Gastrocnemius medialis (tissue), 4 donors: ENCODE measurements at regions not wholly inside any gene's neighbourhood (a gene's known extent, or its start where the extent isn't known, plus 50 kb on each side); places are given as distances from the start of the nearest gene placed in this dataset.

ENCODE experiments used
- ATAC-seq, 2 donors: fragments of 150-250 bp; one replicate each; pipeline ENCODE4 v1.9.1; 2016
- DNase-seq, 2 donors: peaks; one replicate each; pipeline ENCODE4 v3.0.0-alpha.2; 2019
- H3K27ac ChIP-seq, 4 donors: fragments of 200-600 bp; sonication (generic); 1 replicate in 1 of 4; 2 replicates in 3 of 4; pipeline ENCODE4 v1.5.1; 2016 to 2018; ENCODE audit warnings: mild to moderate bottlenecking in 2 of 4, moderate library complexity in 1 of 4
- H3K27me3 ChIP-seq, 3 donors: fragments of 200-600 bp; sonication (generic) in 2 of 3; 1 replicate in 1 of 3; 2 replicates in 2 of 3; pipeline versions ENCODE4 v1.5.1 to v1.6.0; 2016 to 2019; ENCODE audit warnings: mild to moderate bottlenecking in 1 of 3, moderate library complexity in 1 of 3
- H3K36me3 ChIP-seq, 2 donors: fragments of 200-600 bp; sonication (generic) in 1 of 2; one replicate each; pipeline ENCODE4 v1.5.1; 2017 to 2018
- H3K4me1 ChIP-seq, 2 donors: fragments of 200-600 bp; sonication (generic) in 1 of 2; one replicate each; pipeline ENCODE4 v1.5.1; 2016 to 2017; ENCODE audit warnings: mild to moderate bottlenecking in 2 of 2
- H3K4me3 ChIP-seq, 4 donors: fragments of 200-600 bp; sonication (generic) in 3 of 4; 1 replicate in 1 of 4; 2 replicates in 3 of 4; pipeline ENCODE4 v1.5.1; 2016 to 2019; ENCODE audit warnings: mild to moderate bottlenecking in 2 of 4
- H3K9me3 ChIP-seq, 3 donors: fragments of 200-600 bp; sonication (generic) in 2 of 3; 1 replicate in 1 of 3; 2 replicates in 2 of 3; pipeline ENCODE4 v1.5.1; 2016 to 2019
- POLR2A ChIP-seq, 2 donors: fragments of 450-650 bp; IDR thresholded peaks; one replicate each; pipeline ENCODE4 v1.6.1; 2017; ENCODE audit warnings: antibody characterized with exemption in 2 of 2, mild to moderate bottlenecking in 2 of 2, moderate library complexity in 2 of 2
- in situ Hi-C, 4 donors: fragments of 200-750 bp; cut with MboI; loops; one replicate each; pipeline versions ENCODE4 v1.15.0 to v1.8.0; 2017; ENCODE audit warnings: low sequenced_read_pairs in 4 of 4
- intact Hi-C: fragments of 100-400 bp; cut with DNase I; formaldehyde crosslinking; loops from one replicate; pipeline ENCODE4 v1.15.1; 2023; ENCODE audit warnings: low total_unique reads
- TF ChIP-seq, protein P1 (sequence below), 5 experiments: fragments of 450-650 bp in 3 of 5; fragments of 200-600 bp in 2 of 5; sonication (generic) in 2 of 5; IDR thresholded peaks in 4 of 5; conservative IDR thresholded peaks in 1 of 5; 1 replicate in 4 of 5; 2 replicates in 1 of 5; pipeline ENCODE4 v1.5.1; 2016 to 2019; ENCODE audit warnings: antibody characterized with exemption in 5 of 5, mild to moderate bottlenecking in 3 of 5, moderate library complexity in 3 of 5

DNA sequence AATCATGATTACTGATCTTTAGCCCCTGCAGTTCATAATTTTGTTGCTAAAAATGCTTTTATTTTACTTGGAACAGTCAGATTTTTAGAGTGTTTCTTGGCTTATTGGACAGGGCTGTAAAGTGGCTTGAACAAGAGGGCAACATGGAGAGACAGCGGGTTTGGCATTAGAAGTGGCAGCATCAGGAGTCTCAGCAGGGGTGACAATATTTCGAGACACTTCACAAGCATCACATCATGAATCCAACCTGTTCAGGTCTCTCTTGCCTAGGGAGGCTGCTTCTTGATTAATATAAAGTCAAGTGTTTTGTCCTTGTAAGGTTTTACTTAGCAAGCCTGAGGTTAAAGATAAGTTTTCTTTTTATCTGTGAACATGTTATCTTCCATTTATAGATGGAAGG lies 2249.5 kb downstream of the LRRC4C start:
- Histone ChIP-seq H3K27me3 (no peaks in the 10 kb centered on the region), H3K4me1 (no peaks in the 10 kb centered on the region), H3K4me3 (no peak overlapping the region), H3K9me3 (no peaks in the 10 kb centered on the region), H3K27ac (no peak overlapping the region), H3K36me3 (no peaks in the 10 kb centered on the region)
- DNase-seq = no peak
- intact Hi-C loops = no loop called here
- no peak for TF ChIP-seq POLR2A (IDR thresholded peaks at IDR 0.05)
- TF ChIP-seq, protein P1, sequence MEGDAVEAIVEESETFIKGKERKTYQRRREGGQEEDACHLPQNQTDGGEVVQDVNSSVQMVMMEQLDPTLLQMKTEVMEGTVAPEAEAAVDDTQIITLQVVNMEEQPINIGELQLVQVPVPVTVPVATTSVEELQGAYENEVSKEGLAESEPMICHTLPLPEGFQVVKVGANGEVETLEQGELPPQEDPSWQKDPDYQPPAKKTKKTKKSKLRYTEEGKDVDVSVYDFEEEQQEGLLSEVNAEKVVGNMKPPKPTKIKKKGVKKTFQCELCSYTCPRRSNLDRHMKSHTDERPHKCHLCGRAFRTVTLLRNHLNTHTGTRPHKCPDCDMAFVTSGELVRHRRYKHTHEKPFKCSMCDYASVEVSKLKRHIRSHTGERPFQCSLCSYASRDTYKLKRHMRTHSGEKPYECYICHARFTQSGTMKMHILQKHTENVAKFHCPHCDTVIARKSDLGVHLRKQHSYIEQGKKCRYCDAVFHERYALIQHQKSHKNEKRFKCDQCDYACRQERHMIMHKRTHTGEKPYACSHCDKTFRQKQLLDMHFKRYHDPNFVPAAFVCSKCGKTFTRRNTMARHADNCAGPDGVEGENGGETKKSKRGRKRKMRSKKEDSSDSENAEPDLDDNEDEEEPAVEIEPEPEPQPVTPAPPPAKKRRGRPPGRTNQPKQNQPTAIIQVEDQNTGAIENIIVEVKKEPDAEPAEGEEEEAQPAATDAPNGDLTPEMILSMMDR (IDR thresholded peaks at IDR 0.05 in 4 of 5, conservative IDR thresholded peaks at IDR 0.05 in 1 of 5) = no peak
- no peak for ATAC-seq
- in situ Hi-C loops = no loop called here

DNA sequence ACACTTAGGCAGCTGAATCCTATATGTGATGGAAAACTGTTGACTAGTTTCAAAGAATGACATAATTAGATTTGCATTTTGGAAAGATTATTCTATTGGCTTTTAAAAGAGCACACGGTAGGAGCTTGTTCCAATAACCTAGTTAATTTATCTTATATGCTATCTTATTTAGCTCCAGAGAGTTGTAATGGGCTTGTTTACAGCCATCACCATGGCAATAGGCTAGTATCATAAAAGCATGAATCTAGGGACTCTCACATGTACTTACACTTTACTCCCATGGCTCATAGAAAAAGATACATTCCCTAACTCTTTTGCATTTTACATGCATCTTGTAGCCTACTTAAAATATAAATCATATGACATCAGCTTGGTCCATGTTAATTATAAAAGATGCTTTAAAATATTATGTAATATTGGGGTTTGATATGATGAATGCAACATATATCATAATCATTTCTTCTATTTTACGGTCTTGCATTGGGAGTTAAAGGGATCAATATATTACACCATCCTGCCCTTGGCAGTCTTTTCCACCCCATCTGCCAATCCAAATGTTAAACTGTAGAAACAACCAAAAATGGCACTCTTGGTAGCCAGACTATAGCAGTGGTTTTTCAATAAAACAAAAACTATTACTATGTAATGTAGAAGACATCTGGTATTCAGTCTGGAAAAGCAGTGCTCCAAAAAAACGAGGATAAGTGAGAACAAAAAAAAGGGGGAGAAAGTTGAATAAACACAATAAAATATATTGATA lies 2254.0 kb downstream of the LRRC4C start:
- DNase-seq = no peak
- no peak for TF ChIP-seq POLR2A (IDR thresholded peaks at IDR 0.05)
- TF ChIP-seq, protein P1 (IDR thresholded peaks at IDR 0.05 in 4 of 5, conservative IDR thresholded peaks at IDR 0.05 in 1 of 5) = no peak
- H3K27me3 ChIP-seq = no peaks in the 10 kb centered on the region
- H3K4me1 ChIP-seq = no peaks in the 10 kb centered on the region
- in situ Hi-C loops = no loop called here
- no peaks in the 10 kb centered on the region for H3K9me3 ChIP-seq
- no peak overlapping the region for H3K27ac ChIP-seq
- no peaks in the 10 kb centered on the region for H3K36me3 ChIP-seq
- intact Hi-C loops = no loop called here
- no peak overlapping the region for H3K4me3 ChIP-seq
- no peak for ATAC-seq

DNA sequence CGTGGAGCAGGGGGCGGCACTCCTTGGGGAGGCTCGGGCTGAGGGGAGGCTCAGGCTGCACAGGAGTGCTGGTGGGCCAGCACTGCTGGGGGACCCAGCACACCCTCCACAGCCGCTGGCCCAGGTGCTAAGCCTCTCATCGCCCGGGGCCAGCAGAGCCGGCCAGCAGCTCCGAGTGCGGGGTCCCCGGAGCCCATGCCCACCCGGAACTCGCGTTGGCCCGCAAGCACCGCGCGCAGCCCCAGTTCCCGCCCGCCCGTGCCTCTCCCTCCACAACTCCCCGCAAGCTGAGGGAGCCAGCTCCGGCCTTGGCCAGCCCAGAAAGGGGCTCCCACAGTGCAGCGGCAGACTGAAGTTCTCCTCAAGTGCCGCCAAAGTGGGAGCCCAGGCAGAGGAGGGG lies 2266.8 kb downstream of the LRRC4C start:
- intact Hi-C loops (no loop called here), in situ Hi-C loops (no loop called here)
- ATAC-seq (no peak), DNase-seq (no peak)
- TF ChIP-seq, protein P1 (IDR thresholded peaks at IDR 0.05 in 4 of 5, conservative IDR thresholded peaks at IDR 0.05 in 1 of 5) = no peak
- no peak for TF ChIP-seq POLR2A (IDR thresholded peaks at IDR 0.05)
- H3K4me1 ChIP-seq = no peaks in the 10 kb centered on the region
- no peak overlapping the region for H3K4me3 ChIP-seq
- no peaks in the 10 kb centered on the region for H3K27me3 ChIP-seq
- H3K27ac ChIP-seq = no peak overlapping the region
- no peaks in the 10 kb centered on the region for H3K9me3 ChIP-seq
- H3K36me3 ChIP-seq = no peaks in the 10 kb centered on the region

DNA sequence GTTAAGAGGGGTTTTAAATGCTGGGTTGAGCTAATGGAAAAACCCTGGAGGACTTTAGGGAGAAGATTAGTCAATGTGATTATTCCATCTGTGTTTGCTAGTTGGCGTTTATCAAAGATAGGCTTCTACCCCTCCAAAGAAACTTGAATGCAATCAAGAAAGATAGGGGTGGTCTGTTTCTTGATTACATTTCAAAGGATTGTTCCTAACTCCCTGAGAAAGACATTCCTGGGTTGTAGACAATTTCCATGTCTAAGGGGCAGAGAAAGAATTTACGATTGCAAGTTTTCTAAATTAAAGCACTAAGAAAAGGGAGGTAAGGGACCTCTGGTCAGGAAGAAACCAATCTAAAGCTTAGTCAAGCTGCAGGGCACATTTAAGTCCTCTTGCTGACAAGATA lies 2268.7 kb downstream of the LRRC4C start:
- no peak for ATAC-seq
- H3K27ac ChIP-seq = no peak overlapping the region
- no peak for TF ChIP-seq POLR2A (IDR thresholded peaks at IDR 0.05)
- TF ChIP-seq, protein P1 (IDR thresholded peaks at IDR 0.05 in 4 of 5, conservative IDR thresholded peaks at IDR 0.05 in 1 of 5) = no peak
- DNase-seq = no peak
- no peaks in the 10 kb centered on the region for H3K36me3 ChIP-seq
- no peak overlapping the region for H3K4me3 ChIP-seq
- H3K27me3 ChIP-seq = no peaks in the 10 kb centered on the region
- no peaks in the 10 kb centered on the region for H3K4me1 ChIP-seq
- intact Hi-C loops (no loop called here), in situ Hi-C loops (no loop called here)
- no peaks in the 10 kb centered on the region for H3K9me3 ChIP-seq

DNA sequence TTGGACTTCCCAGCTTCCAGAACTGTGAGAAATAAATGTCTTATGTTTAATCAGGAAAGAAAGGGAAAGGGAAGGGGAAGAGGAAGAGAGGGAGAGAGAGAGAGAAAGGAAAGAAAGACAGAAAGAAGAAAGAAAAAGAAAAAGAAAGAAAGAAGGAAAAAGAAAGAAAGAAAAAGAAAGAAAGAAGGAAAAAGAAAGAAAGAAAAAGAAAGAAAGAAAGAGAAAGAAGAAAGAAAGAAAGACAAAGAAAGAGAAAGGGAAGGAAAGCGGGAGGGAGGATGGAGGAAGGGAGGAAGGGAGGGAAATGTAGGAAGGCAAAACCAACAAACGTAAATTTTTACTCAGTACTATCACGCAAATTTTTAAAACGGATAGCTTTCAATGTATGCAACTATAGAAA lies 2281.8 kb downstream of the LRRC4C start:
- Histone ChIP-seq H3K36me3 (no peaks in the 10 kb centered on the region), H3K27me3 (no peaks in the 10 kb centered on the region), H3K27ac (no peak overlapping the region), H3K4me3 (no peak overlapping the region), H3K4me1 (no peaks in the 10 kb centered on the region), H3K9me3 (no peaks in the 10 kb centered on the region)
- TF ChIP-seq, protein P1 (IDR thresholded peaks at IDR 0.05 in 4 of 5, conservative IDR thresholded peaks at IDR 0.05 in 1 of 5) = no peak
- TF ChIP-seq POLR2A (IDR thresholded peaks at IDR 0.05) = no peak
- ATAC-seq (no peak), DNase-seq (no peak)
- intact Hi-C loops = no loop called here
- in situ Hi-C loops = no loop called here
